Endodermal cell (in vitro differentiated cells): ENCODE measurements at regions not wholly inside any gene's neighbourhood (a gene's known extent, or its start where the extent isn't known, plus 50 kb on each side); places are given as distances from the start of the nearest gene placed in this dataset.

ENCODE experiments used
- DNase-seq: peaks from one replicate; pipeline ENCODE4 v3.0.0-alpha.2; 2017
- H3K27ac ChIP-seq: 2 replicates; pipeline ENCODE4 v1.5.1; 2013; ENCODE audit warnings: mild to moderate bottlenecking, low read depth, low read length, moderate library complexity
- H3K27me3 ChIP-seq: 2 replicates; pipeline ENCODE4 v1.6.1; 2013; ENCODE audit warnings: mild to moderate bottlenecking, low read length, moderate library complexity; ENCODE audit not compliant: insufficient read depth, control insufficient read depth, poor library complexity, severe bottlenecking
- H3K36me3 ChIP-seq: 2 replicates; pipeline ENCODE4 v1.7.0; 2013; ENCODE audit warnings: mild to moderate bottlenecking, low read length, moderate library complexity; ENCODE audit not compliant: control insufficient read depth, insufficient read depth
- H3K4me1 ChIP-seq: one replicate; pipeline ENCODE4 v1.7.0; 2013; ENCODE audit warnings: low read length; ENCODE audit not compliant: control insufficient read depth, insufficient read depth
- H3K4me3 ChIP-seq: 2 replicates; pipeline ENCODE4 v1.5.1; 2013; ENCODE audit warnings: mild to moderate bottlenecking, low read length, moderate library complexity
- H3K9ac ChIP-seq: 2 replicates; pipeline ENCODE4 v1.6.1; 2013; ENCODE audit warnings: mild to moderate bottlenecking, low read length, moderate library complexity; ENCODE audit not compliant: poor library complexity, severe bottlenecking; ENCODE audit errors: extremely low read depth
- H3K9me3 ChIP-seq: 2 replicates; pipeline ENCODE4 v1.6.1; 2013; ENCODE audit warnings: mild to moderate bottlenecking, low read length, moderate library complexity; ENCODE audit not compliant: control insufficient read depth
- H3K27ac Mint-ChIP-seq: 2 replicates; pipeline ENCODE4 v1.8.0; 2020; ENCODE audit warnings: mixed read lengths
- H3K27me3 Mint-ChIP-seq: 2 replicates; pipeline ENCODE4 v1.8.0; 2021; ENCODE audit warnings: mild to moderate bottlenecking, mixed read lengths; ENCODE audit not compliant: insufficient read depth
- H3K36me3 Mint-ChIP-seq: 2 replicates; pipeline ENCODE4 v1.8.0; 2020; ENCODE audit warnings: low read depth, mixed read lengths
- H3K4me1 Mint-ChIP-seq: 2 replicates; pipeline ENCODE4 v1.8.0; 2020; ENCODE audit warnings: mixed read lengths
- H3K4me3 Mint-ChIP-seq: 2 replicates; pipeline ENCODE4 v1.8.0; 2020; ENCODE audit warnings: mild to moderate bottlenecking, moderate library complexity, mixed read lengths
- H3K9me3 Mint-ChIP-seq: 2 replicates; pipeline ENCODE4 v1.8.0; 2020; ENCODE audit warnings: mild to moderate bottlenecking, mixed read lengths
- CTCF ChIP-seq: fragments of 200-600 bp; sonication (generic); conservative IDR thresholded peaks from 2 replicates; pipeline ENCODE4 v1.5.0; 2021; ENCODE audit warnings: antibody characterized with exemption, mild to moderate bottlenecking
- WGBS, 2 experiments: methylation state at CpG; one replicate each; pipeline versions ENCODE4 v1.1.5 to v1.1.7; 2013; ENCODE audit warnings: missing lambda C conversion rate in 2 of 2, mixed read lengths in 1 of 2; ENCODE audit not compliant: insufficient coverage in 1 of 2, insufficient read length in 1 of 2; 5-methylcytosine and 5-hydroxymethylcytosine counted together

DNA sequence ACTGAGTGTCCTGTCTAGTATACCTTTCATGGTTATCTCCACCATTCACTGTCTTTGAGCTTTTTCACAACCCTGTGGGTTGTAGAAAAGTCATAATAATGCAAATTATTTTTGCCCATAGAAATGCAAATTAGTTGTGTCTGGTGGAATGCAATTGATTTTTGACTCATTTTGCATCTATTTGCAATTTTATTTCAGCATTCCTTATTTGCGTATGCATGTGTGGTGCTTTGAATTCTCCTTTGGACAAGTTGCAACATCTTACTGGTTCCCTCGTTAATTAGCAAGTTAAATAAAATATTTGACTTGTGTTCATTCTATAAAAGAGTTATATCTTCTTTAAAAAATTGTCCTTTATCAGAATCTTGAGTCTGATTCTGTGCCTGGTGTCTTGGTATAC is 297.3 kb upstream of the CASK start:
- H3K27ac Mint-ChIP-seq: no peak overlapping the region
- H3K4me3 Mint-ChIP-seq: no peak overlapping the region
- H3K4me1 Mint-ChIP-seq: peaks cover 3% of the 10 kb centered on the region
- Histone ChIP-seq H3K27me3 (no peaks in the 10 kb centered on the region), H3K4me1 (no peaks in the 10 kb centered on the region), H3K9ac (no peak overlapping the region), H3K27ac (no peak overlapping the region), H3K36me3 (no peaks in the 10 kb centered on the region), H3K9me3 (no peaks in the 10 kb centered on the region), H3K4me3 (no peak overlapping the region)
- H3K27me3 Mint-ChIP-seq: no peaks in the 10 kb centered on the region
- no peaks in the 10 kb centered on the region for H3K36me3 Mint-ChIP-seq
- H3K9me3 Mint-ChIP-seq: peaks cover 25% of the 10 kb centered on the region
- no peak for DNase-seq
- no peak for TF ChIP-seq CTCF
- no CpG with 5 or more reads among the region's 2 CpGs for WGBS, 2 experiments

GRCh38 chrX:42220083-42220482 is 296.7 kb upstream of the CASK start:
- H3K9me3 ChIP-seq: no peaks in the 10 kb centered on the region
- 97% methylated on average over 6 of the region's 6 CpGs; no CpG with 5 or more reads in 1 of the 2 experiments for WGBS, 2 experiments

GRCh38 chrX:42219231-42219630 is 295.9 kb upstream of the CASK start:
- no peak overlapping the region for H3K27ac Mint-ChIP-seq
- H3K36me3 Mint-ChIP-seq: no peaks in the 10 kb centered on the region
- no peak for TF ChIP-seq CTCF
- Histone ChIP-seq H3K4me3 (no peak overlapping the region), H3K4me1 (no peaks in the 10 kb centered on the region), H3K36me3 (no peaks in the 10 kb centered on the region), H3K27ac (no peak overlapping the region), H3K9me3 (no peaks in the 10 kb centered on the region), H3K9ac (no peak overlapping the region), H3K27me3 (no peaks in the 10 kb centered on the region)
- no peak for DNase-seq
- peaks cover 16% of the 10 kb centered on the region for H3K9me3 Mint-ChIP-seq
- H3K4me1 Mint-ChIP-seq: peaks cover 3% of the 10 kb centered on the region
- no peaks in the 10 kb centered on the region for H3K27me3 Mint-ChIP-seq
- H3K4me3 Mint-ChIP-seq: no peak overlapping the region

More at GRCh38 chrX:42220083-42220482, 296.7 kb upstream of the CASK start:
- Mint-ChIP-seq H3K4me1 (peaks cover 3% of the 10 kb centered on the region), H3K27me3 (no peaks in the 10 kb centered on the region), H3K36me3 (no peaks in the 10 kb centered on the region), H3K4me3 (no peak overlapping the region), H3K27ac (no peak overlapping the region), H3K9me3 (peaks cover 22% of the 10 kb centered on the region)
- H3K36me3 ChIP-seq: no peaks in the 10 kb centered on the region
- H3K4me3 ChIP-seq: no peak overlapping the region
- DNase-seq: no peak
- H3K27ac ChIP-seq: no peak overlapping the region
- TF ChIP-seq CTCF: no peak
- no peaks in the 10 kb centered on the region for H3K4me1 ChIP-seq
- H3K27me3 ChIP-seq: no peaks in the 10 kb centered on the region
- no peak overlapping the region for H3K9ac ChIP-seq
